ENCODE measurements at regions not wholly inside any gene's neighbourhood (a gene's known extent, or its start where the extent isn't known, plus 50 kb on each side); places are given as distances from the start of the nearest gene placed in this dataset.
"Not testable (repeated sequence)": the region's sequence is repeated elsewhere in the genome, so short reads cannot be mapped to it uniquely, and the experiment has no call there.

DNA sequence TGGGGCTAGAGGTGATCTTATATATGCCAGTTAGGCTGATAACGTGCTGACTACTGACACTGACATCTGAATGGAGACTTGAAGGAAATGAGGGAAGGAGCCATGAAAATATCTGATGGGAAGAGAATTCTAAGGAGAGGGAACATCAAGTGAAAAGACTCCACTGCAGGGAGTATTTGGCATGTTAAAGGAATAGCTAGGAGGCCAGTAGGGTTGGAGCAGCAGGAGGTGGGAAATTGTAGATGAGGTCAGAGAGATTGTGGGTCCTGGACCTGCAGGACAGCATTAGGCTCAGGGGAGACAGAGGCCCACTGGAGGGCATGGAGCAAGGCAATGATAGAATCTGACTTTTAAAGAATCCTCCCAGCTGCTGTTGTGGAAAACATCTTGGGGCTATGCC lies 55.8 kb upstream of the NSUN7 start:
- Histone ChIP-seq H2AFZ (peak overlapping the region; percentile 15; the same call in 1 of the 2 replicates), H4K20me1 (replicated peaks; ENCODE audit: insufficient read depth) (no peaks in the 10 kb centered on the region), H3K27me3 (ENCODE audit: insufficient read depth) (no peaks in the 10 kb centered on the region), H3F3A (replicated peaks; ENCODE audit: low read depth) (no peaks in the 10 kb centered on the region; the same call in 1 of the 2 replicates), H3K36me3 (ENCODE audit: insufficient read depth) (no peaks in the 10 kb centered on the region), H3K4me1 (ENCODE audit: insufficient read depth) (peaks cover 11% of the 10 kb centered on the region), H3K4me2 (peak overlapping the region; percentile 45), H3K79me2 (replicated peaks; ENCODE audit: insufficient read depth) (no peaks in the 10 kb centered on the region), H3K27ac (ENCODE audit: low read depth) (no peak overlapping the region; the same call in 1 of the 2 replicates), H3K4me3 (no peak overlapping the region), H3K9me2 (ENCODE audit: insufficient read depth) (no peaks in the 10 kb centered on the region)
- peaks cover 8% of the 10 kb centered on the region; the same call in 1 of the 3 replicates for H3K36me3 Mint-ChIP-seq (ENCODE audit: low read depth)
- peaks cover 8% of the 10 kb centered on the region; the same call in 2 of the 3 replicates for H3K9me3 Mint-ChIP-seq
- H3K27me3 Mint-ChIP-seq (ENCODE audit: insufficient read depth, low read depth, poor library complexity): peaks cover 3% of the 10 kb centered on the region
- ATAC-seq: peak; percentile 67
- H3K27ac Mint-ChIP-seq: no peak overlapping the region
- no peak overlapping the region; the same call in 2 of the 3 replicates for H3K4me3 Mint-ChIP-seq
- TF ChIP-seq ZNF331 (CRISPR knock-in tag; IDR thresholded peaks at IDR 0.05; ENCODE audit: low read depth) (no peak), ZNF114 (CRISPR knock-in tag; IDR thresholded peaks at IDR 0.05) (no peak)
- TF ChIP-seq, protein P1, sequence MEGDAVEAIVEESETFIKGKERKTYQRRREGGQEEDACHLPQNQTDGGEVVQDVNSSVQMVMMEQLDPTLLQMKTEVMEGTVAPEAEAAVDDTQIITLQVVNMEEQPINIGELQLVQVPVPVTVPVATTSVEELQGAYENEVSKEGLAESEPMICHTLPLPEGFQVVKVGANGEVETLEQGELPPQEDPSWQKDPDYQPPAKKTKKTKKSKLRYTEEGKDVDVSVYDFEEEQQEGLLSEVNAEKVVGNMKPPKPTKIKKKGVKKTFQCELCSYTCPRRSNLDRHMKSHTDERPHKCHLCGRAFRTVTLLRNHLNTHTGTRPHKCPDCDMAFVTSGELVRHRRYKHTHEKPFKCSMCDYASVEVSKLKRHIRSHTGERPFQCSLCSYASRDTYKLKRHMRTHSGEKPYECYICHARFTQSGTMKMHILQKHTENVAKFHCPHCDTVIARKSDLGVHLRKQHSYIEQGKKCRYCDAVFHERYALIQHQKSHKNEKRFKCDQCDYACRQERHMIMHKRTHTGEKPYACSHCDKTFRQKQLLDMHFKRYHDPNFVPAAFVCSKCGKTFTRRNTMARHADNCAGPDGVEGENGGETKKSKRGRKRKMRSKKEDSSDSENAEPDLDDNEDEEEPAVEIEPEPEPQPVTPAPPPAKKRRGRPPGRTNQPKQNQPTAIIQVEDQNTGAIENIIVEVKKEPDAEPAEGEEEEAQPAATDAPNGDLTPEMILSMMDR (conservative IDR thresholded peaks at IDR 0.05; ENCODE audit: low read depth in 2 of 2): no peak
- TF ChIP-seq, protein P2, sequence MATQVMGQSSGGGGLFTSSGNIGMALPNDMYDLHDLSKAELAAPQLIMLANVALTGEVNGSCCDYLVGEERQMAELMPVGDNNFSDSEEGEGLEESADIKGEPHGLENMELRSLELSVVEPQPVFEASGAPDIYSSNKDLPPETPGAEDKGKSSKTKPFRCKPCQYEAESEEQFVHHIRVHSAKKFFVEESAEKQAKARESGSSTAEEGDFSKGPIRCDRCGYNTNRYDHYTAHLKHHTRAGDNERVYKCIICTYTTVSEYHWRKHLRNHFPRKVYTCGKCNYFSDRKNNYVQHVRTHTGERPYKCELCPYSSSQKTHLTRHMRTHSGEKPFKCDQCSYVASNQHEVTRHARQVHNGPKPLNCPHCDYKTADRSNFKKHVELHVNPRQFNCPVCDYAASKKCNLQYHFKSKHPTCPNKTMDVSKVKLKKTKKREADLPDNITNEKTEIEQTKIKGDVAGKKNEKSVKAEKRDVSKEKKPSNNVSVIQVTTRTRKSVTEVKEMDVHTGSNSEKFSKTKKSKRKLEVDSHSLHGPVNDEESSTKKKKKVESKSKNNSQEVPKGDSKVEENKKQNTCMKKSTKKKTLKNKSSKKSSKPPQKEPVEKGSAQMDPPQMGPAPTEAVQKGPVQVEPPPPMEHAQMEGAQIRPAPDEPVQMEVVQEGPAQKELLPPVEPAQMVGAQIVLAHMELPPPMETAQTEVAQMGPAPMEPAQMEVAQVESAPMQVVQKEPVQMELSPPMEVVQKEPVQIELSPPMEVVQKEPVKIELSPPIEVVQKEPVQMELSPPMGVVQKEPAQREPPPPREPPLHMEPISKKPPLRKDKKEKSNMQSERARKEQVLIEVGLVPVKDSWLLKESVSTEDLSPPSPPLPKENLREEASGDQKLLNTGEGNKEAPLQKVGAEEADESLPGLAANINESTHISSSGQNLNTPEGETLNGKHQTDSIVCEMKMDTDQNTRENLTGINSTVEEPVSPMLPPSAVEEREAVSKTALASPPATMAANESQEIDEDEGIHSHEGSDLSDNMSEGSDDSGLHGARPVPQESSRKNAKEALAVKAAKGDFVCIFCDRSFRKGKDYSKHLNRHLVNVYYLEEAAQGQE (IDR thresholded peaks at IDR 0.05; ENCODE audit: unreplicated experiment): no peak
- TF ChIP-seq, protein P3, sequence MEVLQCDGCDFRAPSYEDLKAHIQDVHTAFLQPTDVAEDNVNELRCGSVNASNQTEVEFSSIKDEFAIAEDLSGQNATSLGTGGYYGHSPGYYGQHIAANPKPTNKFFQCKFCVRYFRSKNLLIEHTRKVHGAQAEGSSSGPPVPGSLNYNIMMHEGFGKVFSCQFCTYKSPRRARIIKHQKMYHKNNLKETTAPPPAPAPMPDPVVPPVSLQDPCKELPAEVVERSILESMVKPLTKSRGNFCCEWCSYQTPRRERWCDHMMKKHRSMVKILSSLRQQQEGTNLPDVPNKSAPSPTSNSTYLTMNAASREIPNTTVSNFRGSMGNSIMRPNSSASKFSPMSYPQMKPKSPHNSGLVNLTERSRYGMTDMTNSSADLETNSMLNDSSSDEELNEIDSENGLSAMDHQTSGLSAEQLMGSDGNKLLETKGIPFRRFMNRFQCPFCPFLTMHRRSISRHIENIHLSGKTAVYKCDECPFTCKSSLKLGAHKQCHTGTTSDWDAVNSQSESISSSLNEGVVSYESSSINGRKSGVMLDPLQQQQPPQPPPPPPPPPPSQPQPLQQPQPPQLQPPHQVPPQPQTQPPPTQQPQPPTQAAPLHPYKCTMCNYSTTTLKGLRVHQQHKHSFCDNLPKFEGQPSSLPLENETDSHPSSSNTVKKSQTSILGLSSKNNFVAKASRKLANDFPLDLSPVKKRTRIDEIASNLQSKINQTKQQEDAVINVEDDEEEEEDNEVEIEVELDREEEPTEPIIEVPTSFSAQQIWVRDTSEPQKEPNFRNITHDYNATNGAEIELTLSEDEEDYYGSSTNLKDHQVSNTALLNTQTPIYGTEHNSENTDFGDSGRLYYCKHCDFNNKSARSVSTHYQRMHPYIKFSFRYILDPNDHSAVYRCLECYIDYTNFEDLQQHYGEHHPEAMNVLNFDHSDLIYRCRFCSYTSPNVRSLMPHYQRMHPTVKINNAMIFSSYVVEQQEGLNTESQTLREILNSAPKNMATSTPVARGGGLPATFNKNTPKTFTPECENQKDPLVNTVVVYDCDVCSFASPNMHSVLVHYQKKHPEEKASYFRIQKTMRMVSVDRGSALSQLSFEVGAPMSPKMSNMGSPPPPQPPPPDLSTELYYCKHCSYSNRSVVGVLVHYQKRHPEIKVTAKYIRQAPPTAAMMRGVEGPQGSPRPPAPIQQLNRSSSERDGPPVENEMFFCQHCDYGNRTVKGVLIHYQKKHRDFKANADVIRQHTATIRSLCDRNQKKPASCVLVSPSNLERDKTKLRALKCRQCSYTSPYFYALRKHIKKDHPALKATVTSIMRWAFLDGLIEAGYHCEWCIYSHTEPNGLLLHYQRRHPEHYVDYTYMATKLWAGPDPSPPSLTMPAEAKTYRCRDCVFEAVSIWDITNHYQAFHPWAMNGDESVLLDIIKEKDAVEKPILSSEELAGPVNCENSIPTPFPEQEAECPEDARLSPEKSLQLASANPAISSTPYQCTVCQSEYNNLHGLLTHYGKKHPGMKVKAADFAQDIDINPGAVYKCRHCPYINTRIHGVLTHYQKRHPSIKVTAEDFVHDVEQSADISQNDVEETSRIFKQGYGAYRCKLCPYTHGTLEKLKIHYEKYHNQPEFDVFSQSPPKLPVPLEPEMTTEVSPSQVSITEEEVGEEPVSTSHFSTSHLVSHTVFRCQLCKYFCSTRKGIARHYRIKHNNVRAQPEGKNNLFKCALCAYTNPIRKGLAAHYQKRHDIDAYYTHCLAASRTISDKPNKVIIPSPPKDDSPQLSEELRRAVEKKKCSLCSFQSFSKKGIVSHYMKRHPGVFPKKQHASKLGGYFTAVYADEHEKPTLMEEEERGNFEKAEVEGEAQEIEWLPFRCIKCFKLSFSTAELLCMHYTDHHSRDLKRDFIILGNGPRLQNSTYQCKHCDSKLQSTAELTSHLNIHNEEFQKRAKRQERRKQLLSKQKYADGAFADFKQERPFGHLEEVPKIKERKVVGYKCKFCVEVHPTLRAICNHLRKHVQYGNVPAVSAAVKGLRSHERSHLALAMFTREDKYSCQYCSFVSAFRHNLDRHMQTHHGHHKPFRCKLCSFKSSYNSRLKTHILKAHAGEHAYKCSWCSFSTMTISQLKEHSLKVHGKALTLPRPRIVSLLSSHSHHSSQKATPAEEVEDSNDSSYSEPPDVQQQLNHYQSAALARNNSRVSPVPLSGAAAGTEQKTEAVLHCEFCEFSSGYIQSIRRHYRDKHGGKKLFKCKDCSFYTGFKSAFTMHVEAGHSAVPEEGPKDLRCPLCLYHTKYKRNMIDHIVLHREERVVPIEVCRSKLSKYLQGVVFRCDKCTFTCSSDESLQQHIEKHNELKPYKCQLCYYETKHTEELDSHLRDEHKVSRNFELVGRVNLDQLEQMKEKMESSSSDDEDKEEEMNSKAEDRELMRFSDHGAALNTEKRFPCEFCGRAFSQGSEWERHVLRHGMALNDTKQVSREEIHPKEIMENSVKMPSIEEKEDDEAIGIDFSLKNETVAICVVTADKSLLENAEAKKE (CRISPR knock-in tag; IDR thresholded peaks at IDR 0.05): no peak
- no peak for DNase-seq (ENCODE audit: low spot score)
- H3K4me1 Mint-ChIP-seq: peaks cover 22% of the 10 kb centered on the region

DNA sequence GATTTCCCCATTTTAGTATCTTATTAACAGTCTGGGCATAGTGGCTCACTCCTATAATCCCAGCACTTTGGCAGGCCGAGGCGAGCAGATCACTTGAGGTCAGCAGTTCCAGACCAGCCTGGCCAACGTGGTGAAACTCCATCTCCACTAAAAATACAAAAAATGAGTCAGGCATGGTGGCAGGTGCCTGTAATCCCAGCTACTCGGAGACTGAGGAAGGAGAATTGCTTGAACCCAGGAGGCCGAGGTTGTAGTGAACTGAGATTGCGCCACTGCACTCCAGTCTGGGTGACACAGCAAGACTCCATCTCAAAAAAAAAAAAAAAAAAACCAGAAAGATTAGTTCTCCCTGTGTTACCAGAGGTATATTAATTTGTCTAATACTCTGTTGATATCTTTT lies 52.3 kb upstream of the NSUN7 start:
- H2AFZ ChIP-seq; H3K27me3 Mint-ChIP-seq (ENCODE audit: insufficient read depth, low read depth, poor library complexity); H4K20me1 ChIP-seq (replicated peaks; ENCODE audit: insufficient read depth); H3K79me2 ChIP-seq (replicated peaks; ENCODE audit: insufficient read depth); H3K27me3 ChIP-seq (ENCODE audit: insufficient read depth); H3K9me3 Mint-ChIP-seq; DNase-seq (ENCODE audit: low spot score); H3K27ac ChIP-seq (ENCODE audit: low read depth); ATAC-seq; H3K36me3 ChIP-seq (ENCODE audit: insufficient read depth); H3F3A ChIP-seq (replicated peaks; ENCODE audit: low read depth); H3K4me3 ChIP-seq; H3K4me2 ChIP-seq; H3K9me2 ChIP-seq (ENCODE audit: insufficient read depth); H3K27ac Mint-ChIP-seq; H3K36me3 Mint-ChIP-seq (ENCODE audit: low read depth); H3K4me3 Mint-ChIP-seq: not testable (repeated sequence)
- H3K4me1 Mint-ChIP-seq: peaks cover 26% of the 10 kb centered on the region
- H3K4me1 ChIP-seq (ENCODE audit: insufficient read depth): peaks cover 20% of the 10 kb centered on the region
